GM21526 (cell line): ENCODE measurements at regions not wholly inside any gene's neighbourhood (a gene's known extent, or its start where the extent isn't known, plus 50 kb on each side); places are given as distances from the start of the nearest gene placed in this dataset.

Experiments used
- ATAC-seq: cut with Tn5 transposase; IDR thresholded peaks from one replicate; pipeline ENCODE4 v1.9.1; 2021; ENCODE audit warnings: moderate library complexity; ENCODE audit not compliant: unreplicated experiment, low FRiP score

DNA sequence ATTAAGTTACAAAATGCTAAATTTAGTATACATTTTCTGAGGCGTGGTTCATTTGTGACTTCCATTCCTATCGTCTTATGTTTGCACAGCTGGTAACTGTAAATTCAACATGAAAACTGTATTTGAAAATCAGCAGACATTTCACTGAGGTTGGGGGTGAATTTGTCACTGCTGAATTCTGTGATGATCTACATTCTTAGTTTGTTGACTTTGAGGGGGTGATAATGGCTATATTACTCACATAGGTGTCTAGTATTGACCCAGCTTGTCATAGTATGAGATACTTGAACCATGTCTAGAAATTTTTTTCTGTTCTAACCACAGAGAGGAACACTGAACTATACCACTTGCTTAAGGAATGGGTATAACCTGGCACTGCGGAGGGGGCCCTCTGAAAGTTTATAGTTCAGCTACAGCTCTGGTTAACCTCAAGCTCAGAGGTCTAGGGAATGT lies 313.3 kb downstream of the PIK3R1 start:
- ATAC-seq, result no peak

DNA sequence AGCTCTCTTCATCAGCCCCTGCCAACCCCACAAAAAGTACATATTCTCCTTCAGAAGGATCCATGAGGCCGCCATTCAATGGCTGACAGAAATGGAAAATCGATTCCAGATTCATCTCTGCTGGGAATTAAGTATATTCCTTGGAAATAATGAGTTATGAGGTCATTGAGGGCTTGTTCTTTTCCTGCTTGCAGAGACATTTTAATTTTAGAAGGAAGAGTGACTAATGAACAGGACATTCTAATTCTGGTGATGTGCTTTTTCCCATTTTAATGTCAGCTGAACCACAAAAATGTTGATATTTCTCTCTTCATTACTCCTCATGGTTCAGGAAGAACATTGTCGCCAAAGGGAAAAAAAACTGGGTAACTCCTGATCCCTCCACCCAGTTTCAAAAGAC lies 314.0 kb downstream of the PIK3R1 start:
- no peak for ATAC-seq

DNA sequence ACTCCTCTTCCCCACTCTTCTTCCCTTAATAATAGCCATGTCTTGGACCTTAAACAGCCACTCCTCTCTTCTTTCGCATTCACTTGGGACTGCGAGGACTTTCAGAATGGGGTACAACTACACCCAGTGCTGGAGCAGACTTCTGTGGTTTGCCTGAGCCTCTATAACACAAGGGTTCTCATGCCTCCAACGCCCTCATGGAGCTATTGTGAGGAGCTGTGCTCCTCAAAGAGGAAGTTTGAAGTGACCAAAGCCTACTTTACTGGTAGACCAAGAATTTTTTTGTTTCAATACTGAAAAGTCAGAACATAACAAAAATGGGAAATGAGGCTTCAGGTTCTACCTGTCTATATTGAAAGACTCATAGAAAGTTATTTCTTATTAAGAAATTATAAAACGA lies 316.4 kb downstream of the PIK3R1 start:
- no peak for ATAC-seq

DNA sequence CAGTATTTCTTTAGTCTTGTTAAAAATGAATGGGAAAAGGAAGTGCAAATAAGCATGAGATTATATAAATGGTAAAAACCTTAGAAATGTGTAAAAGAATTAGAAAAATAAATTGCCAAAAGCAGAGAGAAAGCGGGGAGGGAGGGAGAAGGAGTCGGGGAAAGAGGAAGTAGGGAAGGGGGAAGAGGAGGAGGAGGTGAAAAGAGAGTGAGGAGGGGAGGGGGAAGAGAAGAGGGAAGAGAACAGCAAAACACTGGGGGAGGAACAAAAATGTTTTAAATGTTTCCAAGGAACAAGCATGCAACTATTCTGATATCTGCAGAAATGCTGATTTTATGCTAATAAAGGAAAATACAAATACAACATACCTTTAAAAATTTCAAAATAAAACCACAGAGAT lies 317.5 kb downstream of the PIK3R1 start:
- no peak for ATAC-seq

GRCh38 chr5:68533571-68534084 lies 318.1 kb downstream of the PIK3R1 start:
- ATAC-seq, result no peak

DNA sequence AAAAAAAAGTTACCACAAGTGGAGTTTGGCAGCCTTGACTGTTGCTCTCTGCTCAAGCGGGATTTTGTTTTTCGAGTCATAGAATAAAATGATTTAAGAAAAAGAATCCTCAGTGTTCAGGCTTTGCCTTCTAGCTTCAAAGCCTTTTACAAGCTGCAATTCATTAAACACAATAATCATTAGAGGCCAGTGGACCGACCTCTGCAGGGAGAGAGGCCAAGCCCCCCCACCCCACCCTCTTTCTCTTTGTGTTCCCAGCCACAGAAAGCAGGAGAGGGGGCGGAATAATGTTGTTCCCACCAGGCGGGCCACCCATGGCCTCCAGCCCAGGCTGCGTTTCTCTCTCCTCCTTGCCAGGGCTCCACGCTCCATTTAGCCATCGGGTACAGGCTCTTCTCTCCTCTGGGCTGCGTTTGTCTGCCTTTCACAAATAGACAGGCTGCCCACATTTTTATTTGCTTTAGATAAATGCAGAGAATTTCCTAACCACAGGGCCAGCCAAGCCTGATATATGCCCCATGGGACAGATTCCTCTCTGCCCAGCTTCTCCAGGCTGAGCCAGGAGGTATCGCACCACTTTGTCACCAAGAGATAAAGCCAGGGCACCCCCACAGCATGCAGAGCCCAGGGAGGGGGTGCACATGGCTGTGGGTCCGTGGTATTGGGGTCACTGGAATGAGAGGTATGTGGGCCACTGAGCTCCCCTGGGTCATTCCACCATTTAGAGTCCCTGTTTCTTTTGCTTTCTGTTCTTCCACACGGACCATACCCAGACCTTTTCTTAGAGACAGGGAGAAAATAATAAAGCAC lies 318.8 kb downstream of the PIK3R1 start:
- no peak for ATAC-seq

DNA sequence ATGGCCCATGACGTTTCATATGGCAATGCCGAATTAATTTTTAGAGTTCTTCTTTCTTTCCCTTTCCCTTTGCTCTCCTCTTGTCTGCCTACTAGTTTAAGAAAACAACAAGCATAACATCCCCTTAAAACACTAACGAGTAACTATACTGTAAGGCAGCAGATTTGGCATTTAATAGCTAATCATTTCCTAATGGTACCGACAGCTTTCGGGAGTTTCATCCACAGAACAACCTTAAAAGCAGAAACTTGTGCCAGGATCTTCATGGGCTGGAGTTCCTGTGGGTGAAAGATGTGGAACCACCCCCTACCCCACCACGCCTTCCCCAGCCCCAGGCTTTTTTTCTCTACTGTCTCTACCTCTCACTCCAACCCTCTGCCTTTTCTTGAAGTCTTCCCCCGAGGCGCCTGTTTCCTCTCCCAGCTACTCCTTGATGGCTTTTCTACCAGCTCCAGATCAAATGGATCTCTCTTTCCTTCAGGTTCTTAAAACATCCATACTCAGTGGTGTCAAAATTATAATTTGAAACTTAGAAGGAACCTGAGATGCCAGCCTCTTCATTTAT lies 319.5 kb downstream of the PIK3R1 start:
- no peak for ATAC-seq

DNA sequence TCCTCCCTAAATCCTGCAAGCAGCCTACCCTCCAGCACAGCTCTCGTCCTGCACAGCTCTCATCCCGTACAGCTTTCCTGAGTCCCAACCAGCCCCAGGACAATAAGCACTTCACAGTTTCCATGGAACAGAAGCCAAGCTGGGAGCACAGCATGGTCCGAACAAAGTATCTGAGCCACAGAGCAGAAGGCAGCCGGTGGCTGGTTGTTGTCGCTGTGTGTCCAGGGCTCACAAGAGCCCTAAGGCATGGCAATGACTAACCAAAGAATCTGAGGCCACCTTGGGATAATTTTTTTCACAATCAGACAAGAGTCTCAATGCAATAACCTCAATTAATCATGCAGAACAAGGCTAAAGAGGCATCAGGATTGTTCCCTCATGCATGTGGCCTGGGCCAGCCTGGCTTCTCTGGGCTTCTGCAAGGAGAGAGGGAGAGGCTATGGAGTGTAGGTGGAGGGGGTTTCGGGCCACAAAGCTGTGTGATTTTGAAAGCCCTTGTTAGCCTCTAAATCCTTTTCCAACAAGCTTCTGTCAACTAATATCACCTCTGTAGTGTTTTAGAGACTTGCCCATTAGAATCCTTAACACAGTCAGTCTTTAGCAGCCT lies 323.4 kb downstream of the PIK3R1 start:
- no peak for ATAC-seq

DNA sequence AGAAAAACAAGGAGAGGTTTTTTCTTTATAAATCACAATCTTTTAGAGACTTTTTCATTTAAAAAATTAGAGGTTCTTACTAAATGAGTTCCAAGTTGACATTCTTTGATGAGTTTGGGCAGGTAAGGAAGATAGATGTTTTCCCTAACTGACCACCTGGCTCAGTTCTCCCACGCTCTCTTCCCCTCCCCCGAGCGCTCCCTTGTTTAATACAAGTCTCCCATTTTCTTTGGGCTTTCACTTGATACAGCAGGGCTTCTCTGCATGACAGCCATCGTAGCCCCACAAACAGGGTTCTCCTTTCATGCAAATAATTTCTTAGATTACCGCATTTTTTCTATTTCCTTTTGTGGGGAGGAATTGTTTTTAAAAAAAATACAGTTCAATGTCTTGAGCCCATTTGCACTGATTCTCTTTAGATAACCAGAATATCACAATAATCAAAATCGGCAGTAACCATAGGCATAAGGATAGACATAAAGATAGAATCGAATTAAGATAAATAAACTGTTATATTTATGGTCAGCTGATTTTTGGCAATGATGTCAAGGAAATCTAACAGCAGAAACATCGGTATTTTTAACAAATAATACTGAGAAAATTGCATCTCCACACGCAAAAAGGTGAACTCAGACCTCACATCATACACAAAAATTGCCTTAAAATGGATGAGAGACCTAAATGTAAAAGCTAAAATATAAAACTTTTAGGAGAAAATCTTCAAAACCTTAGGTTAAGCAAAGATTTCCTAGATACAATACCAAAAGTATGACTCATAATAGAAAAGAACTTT lies 325.4 kb downstream of the PIK3R1 start:
- no peak for ATAC-seq

DNA sequence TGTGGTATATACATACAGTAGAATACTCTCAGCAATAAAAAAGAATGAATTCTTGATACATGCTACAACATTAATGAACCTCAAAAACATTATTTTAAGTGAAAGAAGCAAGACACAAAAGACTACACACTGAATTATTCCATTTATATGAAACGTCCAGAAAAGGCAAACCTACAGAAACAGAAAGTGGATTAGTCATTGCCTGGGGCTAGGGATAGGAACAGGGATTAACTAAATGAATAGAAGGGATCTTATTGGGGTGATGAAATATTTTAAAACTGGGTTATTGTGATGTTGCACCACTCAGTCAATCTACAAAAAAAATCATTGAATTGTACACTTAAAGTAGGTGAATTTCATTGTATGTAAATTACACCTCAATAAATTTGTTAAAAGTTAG lies 326.7 kb downstream of the PIK3R1 start:
- ATAC-seq, result no peak

DNA sequence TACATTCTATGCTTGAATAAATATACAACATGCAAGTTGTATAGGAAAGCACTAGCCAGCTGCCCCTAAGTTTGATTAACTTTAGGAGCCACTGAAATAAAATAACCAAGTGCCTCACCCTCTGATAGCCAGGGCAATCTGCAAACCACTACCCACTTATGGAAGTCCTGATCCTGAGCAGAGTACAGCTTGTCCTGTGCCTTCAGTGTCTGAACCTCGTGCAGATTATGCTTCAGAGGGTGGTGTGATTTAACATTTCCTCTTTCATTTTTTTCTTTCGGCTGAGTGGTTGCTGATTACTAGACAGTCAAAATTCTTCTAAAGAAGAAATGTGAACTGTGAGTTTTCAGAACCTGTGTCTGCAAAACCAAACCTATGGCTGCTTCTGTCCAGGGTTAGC lies 327.7 kb downstream of the PIK3R1 start:
- ATAC-seq, result no peak

- ATAC-seq, result no peak
Observed at GRCh38 chr5:68544091-68544647, 328.6 kb downstream of the PIK3R1 start.

GRCh38 chr5:68544648-68545552 lies 329.3 kb downstream of the PIK3R1 start:
- ATAC-seq, result no peak

DNA sequence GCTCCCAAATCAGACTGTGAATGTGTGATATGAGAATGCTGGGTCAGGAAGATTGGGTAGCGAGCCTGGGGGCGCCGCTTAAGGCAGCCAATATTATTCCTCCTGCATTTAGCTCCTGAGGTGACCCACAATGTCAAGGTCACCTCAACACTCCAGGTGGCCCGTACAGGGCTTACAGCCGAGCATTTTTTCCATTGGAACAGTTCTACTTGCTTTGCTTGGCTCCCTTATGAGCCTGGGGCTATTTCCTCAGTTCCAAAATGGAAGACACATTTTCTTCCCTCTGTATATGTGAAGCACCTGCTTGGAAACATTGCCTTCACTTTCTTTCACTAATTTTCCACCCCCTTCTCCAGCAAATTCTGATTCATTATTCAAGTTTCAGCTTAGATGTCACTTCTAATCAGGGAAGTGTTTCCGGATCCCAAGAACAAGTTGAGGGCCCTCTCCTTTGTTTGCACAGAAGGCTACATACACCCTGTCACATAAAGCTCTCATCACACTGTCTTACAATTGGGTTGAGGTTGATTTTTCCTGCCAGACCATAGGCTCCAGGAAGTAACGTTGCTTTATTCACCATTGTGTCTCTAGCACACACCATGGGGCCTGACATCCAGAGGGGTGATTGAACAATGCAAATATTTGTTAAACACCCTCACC lies 330.2 kb downstream of the PIK3R1 start:
- no peak for ATAC-seq

GRCh38 chr5:68547056-68547455 lies 331.5 kb downstream of the PIK3R1 start:
- ATAC-seq, result no peak

DNA sequence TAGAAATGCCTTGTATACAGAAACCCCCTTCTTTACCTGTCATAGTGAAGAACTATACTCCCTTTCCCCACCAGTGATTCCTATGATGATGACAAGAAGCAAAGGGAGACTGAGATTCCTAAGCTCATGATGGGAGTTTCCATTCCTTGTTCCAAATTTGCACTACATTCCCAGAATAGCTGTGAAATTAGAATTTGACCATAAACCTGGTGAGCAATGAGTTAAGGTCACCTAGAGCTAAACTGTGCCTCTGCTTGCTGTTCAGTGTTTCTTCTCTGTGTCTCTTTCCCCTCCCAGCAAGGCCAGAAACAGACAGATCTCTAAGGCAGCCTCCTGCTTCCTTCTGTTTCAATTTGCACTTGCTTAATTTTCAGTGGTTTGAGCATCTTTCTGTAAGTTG lies 332.1 kb downstream of the PIK3R1 start:
- ATAC-seq, result no peak

- no peak for ATAC-seq
Observed at GRCh38 chr5:68548959-68549676, 333.6 kb downstream of the PIK3R1 start.

DNA sequence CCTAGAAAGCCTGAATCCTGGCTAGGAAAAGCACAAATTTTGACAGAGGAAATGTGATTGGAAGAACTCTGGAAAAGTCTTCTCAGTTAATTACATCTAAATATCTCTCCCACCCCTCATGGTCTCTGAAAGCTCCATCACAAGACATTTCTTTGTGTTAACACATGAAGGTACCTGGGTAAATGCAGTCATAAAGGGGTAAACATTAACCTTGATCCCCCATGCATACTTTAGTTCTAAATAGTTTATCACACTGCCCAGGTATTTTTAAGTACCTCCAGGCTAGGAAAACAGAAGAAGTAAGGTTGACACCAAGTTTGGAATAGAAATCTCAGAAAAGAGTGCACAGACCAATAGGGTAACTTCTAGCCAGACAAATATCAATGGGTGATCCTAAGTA lies 334.5 kb downstream of the PIK3R1 start:
- no peak for ATAC-seq
